HCT116 (cell line): ENCODE measurements at regions not wholly inside any gene's neighbourhood (a gene's known extent, or its start where the extent isn't known, plus 50 kb on each side); places are given as distances from the start of the nearest gene placed in this dataset.

ENCODE experiments used
- ATAC-seq: fragments of 200-7000 bp; cut with Tn5 transposase; 2 replicates; pipeline ENCODE4 v1.9.1; 2020; ENCODE audit warnings: mild to moderate bottlenecking, moderate library complexity
- BruUV-seq: library from RNA; stranded (reverse); fragments of 400-500 nt; replicated peaks from 2 replicates; lab custom pipeline; 2021; lab: Mats Ljungman, UMichigan
- CTCF ChIA-PET: fragments of 300-600 bp; sonication (Branson Sonifier 250); formaldehyde crosslinking; loops from one replicate; lab custom pipeline; 2021; ENCODE audit warnings: antibody characterized with exemption; lab: Charles Lee
- POLR2A ChIA-PET: fragments of 300-600, 350-600 bp; sonication (Branson Sonifier 250); formaldehyde crosslinking; loops from one replicate; lab custom pipeline; 2021; ENCODE audit warnings: antibody characterized with exemption; lab: Charles Lee
- RAD21 ChIA-PET, 2 experiments: fragments of 300-600 bp; sonication (Branson Sonifier 250); formaldehyde crosslinking; loops; one replicate each; lab custom pipeline; 2023; ENCODE audit warnings: low total read pairs in 2 of 2; ENCODE audit not compliant: uncharacterized antibody in 2 of 2, unreplicated experiment in 2 of 2, low non-redundant PET in 1 of 2; lab: Charles Lee
- DNase-seq: peaks from one replicate; pipeline ENCODE4 v3.0.0-alpha.2; 2010; ENCODE audit warnings: low read depth, low spot score
- H2AFZ ChIP-seq: fragments of 200-600 bp; shearing (Covaris generic), sonication (generic); 2 replicates; pipeline ENCODE4 v1.6.1; 2017; ENCODE audit warnings: low read depth, mixed run types, mixed read lengths, antibody characterized with exemption, low read length; ENCODE audit not compliant: poor library complexity, severe bottlenecking
- H3K27ac ChIP-seq: 2 replicates; pipeline ENCODE4 v1.5.1; 2012; ENCODE audit warnings: low read depth, low read length
- H3K27me3 ChIP-seq: fragments of 200-600 bp; sonication (generic); 2 replicates; pipeline ENCODE4 v1.6.1; 2016; ENCODE audit warnings: mixed run types, low read length, mixed read lengths; ENCODE audit not compliant: insufficient read depth
- H3K36me3 ChIP-seq, 2 experiments: fragments of 200-500 bp in 1 of 2; fragments of 200-600 bp in 1 of 2; sonication (Bioruptor generic) in 1 of 2; sonication (generic) in 1 of 2; 2 replicates each; pipeline versions ENCODE4 v1.5.1 to v1.6.1; 2014 to 2016; ENCODE audit warnings: low read length in 2 of 2, inconsistent platforms in 1 of 2, mixed read lengths in 1 of 2, mixed run types in 1 of 2; ENCODE audit not compliant: insufficient read depth in 2 of 2, control insufficient read depth in 1 of 2
- H3K4me1 ChIP-seq, 2 experiments: fragments of 200-600 bp in 1 of 2; sonication (generic) in 1 of 2; 2 replicates each; pipeline versions ENCODE4 v1.5.1 to v1.6.1; 2012 to 2017; ENCODE audit warnings: low read length in 2 of 2, inconsistent platforms in 1 of 2, mild to moderate bottlenecking in 1 of 2, mixed read lengths in 1 of 2, mixed run types in 1 of 2, moderate library complexity in 1 of 2; ENCODE audit not compliant: insufficient read depth in 2 of 2, control insufficient read depth in 1 of 2
- H3K4me2 ChIP-seq: fragments of 200-600 bp; sonication (generic); 2 replicates; pipeline ENCODE4 v1.6.1; 2017; ENCODE audit warnings: mixed run types, low read length, mixed read lengths
- H3K4me3 ChIP-seq, 2 experiments: fragments of 200-600 bp in 1 of 2; sonication (generic) in 1 of 2; replicated peaks in 1 of 2; 2 replicates each; pipeline ENCODE4 v1.5.1; 2011 to 2016; ENCODE audit warnings: low read length in 2 of 2, control low read depth in 1 of 2, low read depth in 1 of 2, mild to moderate bottlenecking in 1 of 2, mixed read lengths in 1 of 2, mixed run types in 1 of 2
- H3K79me2 ChIP-seq: fragments of 200-600 bp; sonication (generic); 2 replicates; pipeline ENCODE4 v1.6.1; 2017; ENCODE audit warnings: mild to moderate bottlenecking, mixed run types, low read length, moderate library complexity, mixed read lengths; ENCODE audit not compliant: insufficient read depth
- H3K9ac ChIP-seq: fragments of 200-600 bp; sonication (generic); 2 replicates; pipeline ENCODE4 v1.6.1; 2016; ENCODE audit warnings: low read length, mixed read lengths
- H3K9me2 ChIP-seq: fragments of 200-600 bp; sonication (generic), shearing (Covaris generic); 2 replicates; pipeline ENCODE4 v1.6.1; 2017; ENCODE audit warnings: mixed run types, mild to moderate bottlenecking, moderate library complexity; ENCODE audit not compliant: insufficient read depth
- H3K9me3 ChIP-seq, 2 experiments: fragments of 200-500 bp in 1 of 2; fragments of 200-600 bp in 1 of 2; sonication (Bioruptor generic) in 1 of 2; sonication (generic) in 1 of 2; 2 replicates each; pipeline ENCODE4 v1.6.1; 2014 to 2017; ENCODE audit warnings: low read length in 2 of 2, mixed read lengths in 2 of 2, inconsistent platforms in 1 of 2, low read depth in 1 of 2, mild to moderate bottlenecking in 1 of 2, mixed run types in 1 of 2, moderate library complexity in 1 of 2; ENCODE audit not compliant: control insufficient read depth in 1 of 2, insufficient read depth in 1 of 2
- H4K20me1 ChIP-seq: fragments of 200-600 bp; sonication (generic), shearing (Covaris generic); 2 replicates; pipeline ENCODE4 v1.6.1; 2017; ENCODE audit warnings: mixed run types, mild to moderate bottlenecking, moderate library complexity; ENCODE audit not compliant: insufficient read depth
- CEBPB ChIP-seq: IDR thresholded peaks from 2 replicates; pipeline ENCODE4 v1.6.1; 2012; ENCODE audit warnings: low read depth
- EZH2phosphoT487 ChIP-seq: fragments of 200-600 bp; IDR thresholded peaks from 2 replicates; pipeline ENCODE4 v1.6.1; 2018; ENCODE audit warnings: antibody characterized with exemption, borderline replicate concordance
- JUND ChIP-seq: IDR thresholded peaks from 2 replicates; pipeline ENCODE4 v1.6.1; 2012
- POLR2A ChIP-seq: IDR thresholded peaks from 2 replicates; pipeline ENCODE4 v1.7.0; 2011; ENCODE audit warnings: borderline replicate concordance; ENCODE audit not compliant: insufficient read depth, insufficient read length; ENCODE audit errors: extremely low read depth
- POLR2AphosphoS5 ChIP-seq: IDR thresholded peaks from 2 replicates; pipeline ENCODE4 v1.6.1; 2011; ENCODE audit warnings: mild to moderate bottlenecking, low read depth, low read length, moderate library complexity
- RAD21 ChIP-seq: IDR thresholded peaks from 2 replicates; pipeline ENCODE4 v1.6.1; 2012; ENCODE audit warnings: low read depth, mild to moderate bottlenecking
- SP1 ChIP-seq: IDR thresholded peaks from 2 replicates; pipeline ENCODE4 v1.6.1; 2012; ENCODE audit warnings: low read depth
- TCF7L2 ChIP-seq: IDR thresholded peaks from 2 replicates; pipeline ENCODE4 v1.7.0; 2011; ENCODE audit warnings: borderline replicate concordance, inconsistent platforms; ENCODE audit not compliant: insufficient read depth, insufficient read length; ENCODE audit errors: extremely low read depth
- YY1 ChIP-seq: IDR thresholded peaks from 2 replicates; pipeline ENCODE4 v1.6.1; 2011; ENCODE audit warnings: low read length, low read depth, moderate library complexity, mild to moderate bottlenecking; ENCODE audit not compliant: insufficient replicate concordance; ENCODE audit errors: extremely low read depth
- ZFX ChIP-seq: fragments of 450-650 bp; IDR thresholded peaks from 2 replicates; pipeline ENCODE4 v1.6.1; 2017
- ZNF274 ChIP-seq: fragments of 200-500 bp; sonication (Bioruptor generic); IDR thresholded peaks from 2 replicates; pipeline ENCODE4 v1.6.1; 2014; ENCODE audit warnings: mild to moderate bottlenecking, low read depth, low read length, inconsistent platforms
- intact Hi-C: fragments of 100-400 bp; cut with micrococcal nuclease; formaldehyde crosslinking; loops from 2 replicates; pipeline ENCODE4 v1.10.0; 2022
- TF ChIP-seq, protein P1 (sequence below): IDR thresholded peaks from 2 replicates; pipeline ENCODE4 v1.6.1; 2011; ENCODE audit warnings: mild to moderate bottlenecking, low read length, moderate library complexity; ENCODE audit not compliant: insufficient replicate concordance; ENCODE audit errors: extremely low read depth
- TF ChIP-seq, protein P2 (sequence below): IDR thresholded peaks from 2 replicates; pipeline ENCODE4 v1.6.1; 2012

DNA sequence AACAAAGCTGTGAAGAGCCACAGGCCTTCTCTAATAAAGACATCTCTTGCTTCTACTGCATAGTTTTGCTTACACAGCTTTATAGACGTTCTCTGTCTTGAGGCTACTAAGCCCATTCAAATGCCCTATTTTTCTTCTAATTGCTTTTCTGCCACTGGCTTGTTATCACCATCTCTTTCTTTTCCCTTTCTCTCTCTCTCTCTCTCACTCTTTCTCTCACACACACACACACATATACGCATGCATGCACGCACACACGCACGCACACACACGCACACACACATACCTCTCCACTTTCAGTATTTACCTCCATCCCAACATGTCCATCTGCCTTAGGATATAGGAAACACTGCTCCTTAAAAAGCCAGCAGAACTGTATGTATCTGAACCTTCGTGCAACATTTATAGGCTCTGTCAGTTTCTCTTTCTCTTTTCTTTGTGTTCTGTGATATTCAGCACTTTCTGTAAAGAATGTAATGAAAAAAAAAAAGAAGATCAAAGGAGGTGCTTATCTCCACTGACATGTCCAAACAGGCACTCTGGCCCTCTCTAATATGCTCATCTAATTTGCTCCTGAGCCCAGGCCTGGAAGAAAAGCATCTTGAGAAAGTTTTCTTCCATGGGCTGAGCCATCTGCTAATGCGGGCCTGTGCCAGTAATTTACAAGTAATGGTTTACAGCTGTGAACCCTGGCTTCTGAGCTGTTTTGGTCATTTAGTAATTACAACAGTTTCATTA lies 1046.7 kb upstream of the MAP3K7 start:
- H2AFZ ChIP-seq: no peak overlapping the region
- no peak overlapping the region for H3K27ac ChIP-seq
- BruUV-seq: no TSS peak
- no peak overlapping the region for H3K9ac ChIP-seq
- no peak for TF ChIP-seq EZH2phosphoT487
- no peak for TF ChIP-seq YY1
- TF ChIP-seq, protein P1, sequence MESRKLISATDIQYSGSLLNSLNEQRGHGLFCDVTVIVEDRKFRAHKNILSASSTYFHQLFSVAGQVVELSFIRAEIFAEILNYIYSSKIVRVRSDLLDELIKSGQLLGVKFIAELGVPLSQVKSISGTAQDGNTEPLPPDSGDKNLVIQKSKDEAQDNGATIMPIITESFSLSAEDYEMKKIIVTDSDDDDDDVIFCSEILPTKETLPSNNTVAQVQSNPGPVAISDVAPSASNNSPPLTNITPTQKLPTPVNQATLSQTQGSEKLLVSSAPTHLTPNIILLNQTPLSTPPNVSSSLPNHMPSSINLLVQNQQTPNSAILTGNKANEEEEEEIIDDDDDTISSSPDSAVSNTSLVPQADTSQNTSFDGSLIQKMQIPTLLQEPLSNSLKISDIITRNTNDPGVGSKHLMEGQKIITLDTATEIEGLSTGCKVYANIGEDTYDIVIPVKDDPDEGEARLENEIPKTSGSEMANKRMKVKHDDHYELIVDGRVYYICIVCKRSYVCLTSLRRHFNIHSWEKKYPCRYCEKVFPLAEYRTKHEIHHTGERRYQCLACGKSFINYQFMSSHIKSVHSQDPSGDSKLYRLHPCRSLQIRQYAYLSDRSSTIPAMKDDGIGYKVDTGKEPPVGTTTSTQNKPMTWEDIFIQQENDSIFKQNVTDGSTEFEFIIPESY: no peak
- TF ChIP-seq, protein P2, sequence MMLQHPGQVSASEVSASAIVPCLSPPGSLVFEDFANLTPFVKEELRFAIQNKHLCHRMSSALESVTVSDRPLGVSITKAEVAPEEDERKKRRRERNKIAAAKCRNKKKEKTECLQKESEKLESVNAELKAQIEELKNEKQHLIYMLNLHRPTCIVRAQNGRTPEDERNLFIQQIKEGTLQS: no peak
- no peak for TF ChIP-seq POLR2A
- no peak for TF ChIP-seq TCF7L2
- no peak for TF ChIP-seq SP1
- TF ChIP-seq ZNF274: no peak
- TF ChIP-seq JUND: no peak
- no peak for TF ChIP-seq ZFX
- no peak for TF ChIP-seq CEBPB
- TF ChIP-seq RAD21: no peak
- no peak for TF ChIP-seq POLR2AphosphoS5
- no peak overlapping the region for H3K4me3 ChIP-seq
- H3K9me3 ChIP-seq: peaks cover 0 to 29% of the 10 kb centered on the region in 2 experiments; a peak in 3 of 4 replicates
- intact Hi-C loops: no loop called here
- H3K27me3 ChIP-seq: no peaks in the 10 kb centered on the region
- H3K79me2 ChIP-seq: no peaks in the 10 kb centered on the region
- no peaks in the 10 kb centered on the region for H4K20me1 ChIP-seq
- ATAC-seq: no peak
- RAD21 ChIA-PET: no interaction called here
- no peaks in the 10 kb centered on the region for H3K4me1 ChIP-seq
- no peaks in the 10 kb centered on the region for H3K9me2 ChIP-seq
- POLR2A ChIA-PET: no interaction called here
- DNase-seq: no peak
- H3K4me2 ChIP-seq: no peak overlapping the region
- CTCF ChIA-PET: no interaction called here
- no peaks in the 10 kb centered on the region for H3K36me3 ChIP-seq
